MM.1S (cell line): ENCODE measurements at regions not wholly inside any gene's neighbourhood (a gene's known extent, or its start where the extent isn't known, plus 50 kb on each side); places are given as distances from the start of the nearest gene placed in this dataset.

Experiments
- DNase-seq: peaks from one replicate; pipeline ENCODE4 v3.0.0-alpha.2; 2015
- H2AFZ ChIP-seq: fragments of 300-600 bp; sonication (generic); 2 replicates; pipeline ENCODE4 v1.6.0; 2016; ENCODE audit warnings: antibody characterized with exemption, low read length
- H3F3A ChIP-seq: fragments of 300-600 bp; sonication (generic); 2 replicates; pipeline ENCODE4 v1.6.1; 2016; ENCODE audit warnings: mild to moderate bottlenecking, antibody characterized with exemption, low read length, moderate library complexity, mixed read lengths; ENCODE audit not compliant: insufficient read depth
- H3K27ac ChIP-seq: fragments of 300-600 bp; sonication (generic); 2 replicates; pipeline ENCODE4 v1.5.1; 2016; ENCODE audit warnings: mild to moderate bottlenecking, low read length
- H3K27me3 ChIP-seq: fragments of 300-600 bp; sonication (generic); replicated peaks from 2 replicates; pipeline ENCODE4 v1.6.0; 2016; ENCODE audit warnings: low read length; ENCODE audit not compliant: insufficient read depth
- H3K36me3 ChIP-seq: fragments of 300-600 bp; sonication (generic); replicated peaks from 2 replicates; pipeline ENCODE4 v1.6.1; 2016; ENCODE audit warnings: mild to moderate bottlenecking, low read length, mixed read lengths; ENCODE audit not compliant: insufficient read depth
- H3K4me1 ChIP-seq: fragments of 300-600 bp; sonication (generic); 2 replicates; pipeline ENCODE4 v1.6.1; 2016; ENCODE audit warnings: low read length, mixed read lengths
- H3K4me2 ChIP-seq: fragments of 300-600 bp; sonication (generic); 2 replicates; pipeline ENCODE4 v1.6.0; 2016; ENCODE audit warnings: low read depth, low read length
- H3K4me3 ChIP-seq: fragments of 300-600 bp; sonication (generic); 2 replicates; pipeline ENCODE4 v1.5.1; 2016; ENCODE audit warnings: low read length, mixed read lengths
- H3K79me2 ChIP-seq: fragments of 300-600 bp; sonication (generic); 2 replicates; pipeline ENCODE4 v1.6.1; 2016; ENCODE audit warnings: mixed run types, low read length, mixed read lengths
- H3K9ac ChIP-seq: fragments of 300-600 bp; sonication (generic); 2 replicates; pipeline ENCODE4 v1.6.1; 2016; ENCODE audit warnings: low read length, mixed read lengths
- H3K9me2 ChIP-seq: fragments of 300-600 bp; sonication (generic); replicated peaks from 2 replicates; pipeline ENCODE4 v1.6.1; 2016; ENCODE audit warnings: mild to moderate bottlenecking, low read length, mixed read lengths; ENCODE audit not compliant: insufficient read depth
- H3K9me3 ChIP-seq: fragments of 300-600 bp; sonication (generic); replicated peaks from 2 replicates; pipeline ENCODE4 v1.6.1; 2016; ENCODE audit warnings: mild to moderate bottlenecking, low read length, mixed read lengths; ENCODE audit not compliant: insufficient read depth
- H4K20me1 ChIP-seq: fragments of 300-600 bp; sonication (generic); 2 replicates; pipeline ENCODE4 v1.6.1; 2016; ENCODE audit warnings: mild to moderate bottlenecking, low read length, moderate library complexity, mixed read lengths; ENCODE audit not compliant: insufficient read depth
- EZH2 ChIP-seq: fragments of 300-600 bp; sonication (generic); optimal IDR thresholded peaks from 2 replicates; pipeline ENCODE3; 2017; ENCODE audit warnings: low read depth, mild to moderate bottlenecking, antibody characterized with exemption, low read length, mixed read lengths
- EZH2phosphoT487 ChIP-seq: fragments of 300-600 bp; sonication (generic); IDR thresholded peaks from 2 replicates; pipeline ENCODE4 v1.6.1; 2018; ENCODE audit warnings: antibody characterized with exemption, low read length
- TF ChIP-seq, protein P1 (sequence below): fragments of 300-600 bp; sonication (generic); IDR thresholded peaks from 2 replicates; pipeline ENCODE4 v1.5.1; 2016; ENCODE audit warnings: antibody characterized with exemption, low read length, mixed read lengths

- Histone ChIP-seq H3K9me2 (no peaks in the 10 kb centered on the region), H3K4me2 (no peak overlapping the region), H3K27me3 (no peaks in the 10 kb centered on the region), H3F3A (no peaks in the 10 kb centered on the region), H3K4me3 (no peak overlapping the region), H3K4me1 (no peaks in the 10 kb centered on the region), H2AFZ (no peak overlapping the region), H3K27ac (no peak overlapping the region), H3K36me3 (no peaks in the 10 kb centered on the region), H3K79me2 (no peaks in the 10 kb centered on the region), H3K9me3 (no peaks in the 10 kb centered on the region), H3K9ac (no peak overlapping the region), H4K20me1 (no peaks in the 10 kb centered on the region)
- no peak for DNase-seq
- TF ChIP-seq EZH2phosphoT487 (no peak), EZH2 (no peak)
- TF ChIP-seq, protein P1, sequence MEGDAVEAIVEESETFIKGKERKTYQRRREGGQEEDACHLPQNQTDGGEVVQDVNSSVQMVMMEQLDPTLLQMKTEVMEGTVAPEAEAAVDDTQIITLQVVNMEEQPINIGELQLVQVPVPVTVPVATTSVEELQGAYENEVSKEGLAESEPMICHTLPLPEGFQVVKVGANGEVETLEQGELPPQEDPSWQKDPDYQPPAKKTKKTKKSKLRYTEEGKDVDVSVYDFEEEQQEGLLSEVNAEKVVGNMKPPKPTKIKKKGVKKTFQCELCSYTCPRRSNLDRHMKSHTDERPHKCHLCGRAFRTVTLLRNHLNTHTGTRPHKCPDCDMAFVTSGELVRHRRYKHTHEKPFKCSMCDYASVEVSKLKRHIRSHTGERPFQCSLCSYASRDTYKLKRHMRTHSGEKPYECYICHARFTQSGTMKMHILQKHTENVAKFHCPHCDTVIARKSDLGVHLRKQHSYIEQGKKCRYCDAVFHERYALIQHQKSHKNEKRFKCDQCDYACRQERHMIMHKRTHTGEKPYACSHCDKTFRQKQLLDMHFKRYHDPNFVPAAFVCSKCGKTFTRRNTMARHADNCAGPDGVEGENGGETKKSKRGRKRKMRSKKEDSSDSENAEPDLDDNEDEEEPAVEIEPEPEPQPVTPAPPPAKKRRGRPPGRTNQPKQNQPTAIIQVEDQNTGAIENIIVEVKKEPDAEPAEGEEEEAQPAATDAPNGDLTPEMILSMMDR: no peak
These were observed 333.7 kb downstream of the PCNX1 start for GRCh38 chr14:71240866-71241520.

DNA sequence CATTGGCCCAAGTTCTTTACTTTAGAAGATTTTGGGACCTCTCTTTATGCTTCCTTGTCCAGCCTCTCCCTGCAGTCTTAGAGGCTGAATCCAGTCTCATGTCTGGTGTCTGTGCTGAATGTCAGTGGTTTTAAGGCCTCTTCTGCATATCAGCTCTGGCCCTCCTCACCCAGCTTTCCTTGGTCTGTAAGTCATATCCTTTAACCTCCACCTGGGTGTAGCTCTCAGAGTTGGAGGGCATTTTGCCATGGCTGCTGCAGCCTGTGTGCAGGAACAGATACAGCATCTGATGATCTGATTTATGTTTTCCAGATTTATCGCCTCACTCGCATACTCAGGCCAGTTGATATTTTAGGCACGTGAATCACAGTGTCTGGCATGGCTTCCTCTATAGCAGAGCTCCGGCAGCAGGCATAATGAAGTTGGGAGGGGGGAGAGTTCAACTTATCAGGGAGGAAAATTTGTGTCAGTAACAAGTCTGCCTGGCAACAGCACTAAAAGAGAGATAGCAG is 335.0 kb downstream of the PCNX1 start:
- Histone ChIP-seq H3F3A (no peaks in the 10 kb centered on the region), H3K9me2 (no peaks in the 10 kb centered on the region), H3K4me1 (no peaks in the 10 kb centered on the region), H2AFZ (no peak overlapping the region), H3K4me2 (no peak overlapping the region), H3K9me3 (no peaks in the 10 kb centered on the region), H3K9ac (no peak overlapping the region), H3K79me2 (no peaks in the 10 kb centered on the region), H3K4me3 (no peak overlapping the region), H3K36me3 (no peaks in the 10 kb centered on the region), H4K20me1 (no peaks in the 10 kb centered on the region), H3K27me3 (no peaks in the 10 kb centered on the region), H3K27ac (no peak overlapping the region)
- DNase-seq: no peak
- TF ChIP-seq, protein P1: no peak

DNA sequence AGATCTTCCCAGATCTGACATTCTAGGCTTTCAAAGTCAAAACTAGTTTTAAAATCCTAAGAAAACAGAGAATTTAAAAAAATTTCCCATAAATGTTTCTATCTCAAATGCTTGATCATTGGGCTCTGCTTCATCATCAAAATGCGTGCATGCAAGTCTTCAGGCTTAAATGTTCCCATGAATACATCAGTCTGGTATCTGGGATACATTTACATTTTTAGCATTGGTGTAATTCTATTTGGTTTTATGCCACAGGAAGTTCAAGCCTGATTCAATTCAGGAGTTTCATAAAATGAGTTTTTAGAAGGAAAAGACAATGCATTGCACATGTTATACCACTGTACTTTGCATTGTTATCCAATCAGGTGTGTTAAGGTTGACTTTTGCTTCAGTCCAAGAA is 336.4 kb downstream of the PCNX1 start:
- Histone ChIP-seq H4K20me1 (no peaks in the 10 kb centered on the region), H3K36me3 (no peaks in the 10 kb centered on the region), H3K4me1 (no peaks in the 10 kb centered on the region), H3K79me2 (no peaks in the 10 kb centered on the region), H3K27me3 (no peaks in the 10 kb centered on the region), H3K4me2 (no peak overlapping the region), H3K9me3 (no peaks in the 10 kb centered on the region), H3K4me3 (no peak overlapping the region), H3K9me2 (no peaks in the 10 kb centered on the region), H3K27ac (no peak overlapping the region), H2AFZ (no peak overlapping the region), H3F3A (no peaks in the 10 kb centered on the region), H3K9ac (no peak overlapping the region)
- TF ChIP-seq EZH2phosphoT487 (no peak), EZH2 (no peak)
- TF ChIP-seq, protein P1: no peak
- DNase-seq: no peak
